ENCODE measurements at regions not wholly inside any gene's neighbourhood (a gene's known extent, or its start where the extent isn't known, plus 50 kb on each side); places are given as distances from the start of the nearest gene placed in this dataset.

DNA sequence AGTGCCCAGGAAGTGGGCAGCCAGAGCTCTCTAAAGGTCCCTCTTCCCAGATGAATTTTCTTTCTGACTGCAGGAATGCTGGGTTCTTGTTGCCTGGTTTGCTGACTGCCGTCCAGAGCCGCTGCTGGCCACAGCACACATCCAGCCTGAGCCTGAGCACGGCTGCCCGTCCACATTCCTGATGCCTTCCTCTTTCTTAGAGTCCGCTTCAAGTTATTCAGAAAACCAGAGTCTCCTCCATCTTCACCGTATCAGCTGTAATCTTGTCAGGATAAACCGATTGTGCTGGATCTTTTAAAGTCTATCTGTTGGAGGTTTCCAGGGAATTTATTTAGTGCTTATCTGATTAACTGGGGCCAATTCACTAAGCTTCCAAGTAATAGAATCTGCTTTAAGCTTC, 84.8 kb upstream of the BCAR3 start:
- TF ChIP-seq, protein P1, sequence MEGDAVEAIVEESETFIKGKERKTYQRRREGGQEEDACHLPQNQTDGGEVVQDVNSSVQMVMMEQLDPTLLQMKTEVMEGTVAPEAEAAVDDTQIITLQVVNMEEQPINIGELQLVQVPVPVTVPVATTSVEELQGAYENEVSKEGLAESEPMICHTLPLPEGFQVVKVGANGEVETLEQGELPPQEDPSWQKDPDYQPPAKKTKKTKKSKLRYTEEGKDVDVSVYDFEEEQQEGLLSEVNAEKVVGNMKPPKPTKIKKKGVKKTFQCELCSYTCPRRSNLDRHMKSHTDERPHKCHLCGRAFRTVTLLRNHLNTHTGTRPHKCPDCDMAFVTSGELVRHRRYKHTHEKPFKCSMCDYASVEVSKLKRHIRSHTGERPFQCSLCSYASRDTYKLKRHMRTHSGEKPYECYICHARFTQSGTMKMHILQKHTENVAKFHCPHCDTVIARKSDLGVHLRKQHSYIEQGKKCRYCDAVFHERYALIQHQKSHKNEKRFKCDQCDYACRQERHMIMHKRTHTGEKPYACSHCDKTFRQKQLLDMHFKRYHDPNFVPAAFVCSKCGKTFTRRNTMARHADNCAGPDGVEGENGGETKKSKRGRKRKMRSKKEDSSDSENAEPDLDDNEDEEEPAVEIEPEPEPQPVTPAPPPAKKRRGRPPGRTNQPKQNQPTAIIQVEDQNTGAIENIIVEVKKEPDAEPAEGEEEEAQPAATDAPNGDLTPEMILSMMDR (IDR thresholded peaks at IDR 0.05; ENCODE audit: low read depth, low read length): no peak
- TF ChIP-seq, protein P2, sequence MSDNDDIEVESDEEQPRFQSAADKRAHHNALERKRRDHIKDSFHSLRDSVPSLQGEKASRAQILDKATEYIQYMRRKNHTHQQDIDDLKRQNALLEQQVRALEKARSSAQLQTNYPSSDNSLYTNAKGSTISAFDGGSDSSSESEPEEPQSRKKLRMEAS (IDR thresholded peaks at IDR 0.05; ENCODE audit: low read depth, low read length): no peak
- TF ChIP-seq MYC (IDR thresholded peaks at IDR 0.05; ENCODE audit: low read depth, low read length): no peak
- no peak for TF ChIP-seq POLR2A (IDR thresholded peaks at IDR 0.05; ENCODE audit: extremely low read depth, insufficient read length)
- no peak overlapping the region for H3K4me3 ChIP-seq (ENCODE audit: low read depth, low read length)
- no peak for DNase-seq (ENCODE audit: low read depth)

GRCh38 chr1:93765099-93765498, 83.5 kb upstream of the BCAR3 start:
- TF ChIP-seq MYC (IDR thresholded peaks at IDR 0.05; ENCODE audit: low read depth, low read length) (no peak), POLR2A (IDR thresholded peaks at IDR 0.05; ENCODE audit: extremely low read depth, insufficient read length) (no peak)
- TF ChIP-seq, protein P1 (IDR thresholded peaks at IDR 0.05; ENCODE audit: low read depth, low read length): no peak
- TF ChIP-seq, protein P2 (IDR thresholded peaks at IDR 0.05; ENCODE audit: low read depth, low read length): no peak
- no peak for DNase-seq (ENCODE audit: low read depth)
- H3K4me3 ChIP-seq (ENCODE audit: low read depth, low read length): no peak overlapping the region

DNA sequence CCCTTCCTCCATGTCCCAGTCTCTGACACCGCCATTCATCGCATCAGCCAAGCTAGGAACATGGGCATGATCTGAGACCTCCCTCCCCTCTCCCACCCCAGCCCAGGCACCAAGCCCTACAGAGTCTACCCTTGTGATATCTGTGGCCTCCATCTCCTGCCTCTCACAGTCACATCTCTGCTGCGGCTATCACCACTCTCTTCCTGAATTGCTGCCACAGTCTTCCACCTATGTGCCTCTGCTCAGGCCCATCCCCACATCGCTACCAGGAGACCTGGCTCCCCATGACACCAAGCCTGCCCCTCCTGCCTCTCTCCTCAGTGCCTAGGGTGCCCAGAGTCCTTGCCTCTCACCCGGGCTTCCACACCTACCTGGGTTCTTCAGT, 82.7 kb upstream of the BCAR3 start:
- DNase-seq (ENCODE audit: low read depth): no peak
- TF ChIP-seq, protein P1 (IDR thresholded peaks at IDR 0.05; ENCODE audit: low read depth, low read length): no peak
- TF ChIP-seq MYC (IDR thresholded peaks at IDR 0.05; ENCODE audit: low read depth, low read length): no peak
- TF ChIP-seq, protein P2 (IDR thresholded peaks at IDR 0.05; ENCODE audit: low read depth, low read length): no peak
- TF ChIP-seq POLR2A (IDR thresholded peaks at IDR 0.05; ENCODE audit: extremely low read depth, insufficient read length): no peak
- no peak overlapping the region for H3K4me3 ChIP-seq (ENCODE audit: low read depth, low read length)

DNA sequence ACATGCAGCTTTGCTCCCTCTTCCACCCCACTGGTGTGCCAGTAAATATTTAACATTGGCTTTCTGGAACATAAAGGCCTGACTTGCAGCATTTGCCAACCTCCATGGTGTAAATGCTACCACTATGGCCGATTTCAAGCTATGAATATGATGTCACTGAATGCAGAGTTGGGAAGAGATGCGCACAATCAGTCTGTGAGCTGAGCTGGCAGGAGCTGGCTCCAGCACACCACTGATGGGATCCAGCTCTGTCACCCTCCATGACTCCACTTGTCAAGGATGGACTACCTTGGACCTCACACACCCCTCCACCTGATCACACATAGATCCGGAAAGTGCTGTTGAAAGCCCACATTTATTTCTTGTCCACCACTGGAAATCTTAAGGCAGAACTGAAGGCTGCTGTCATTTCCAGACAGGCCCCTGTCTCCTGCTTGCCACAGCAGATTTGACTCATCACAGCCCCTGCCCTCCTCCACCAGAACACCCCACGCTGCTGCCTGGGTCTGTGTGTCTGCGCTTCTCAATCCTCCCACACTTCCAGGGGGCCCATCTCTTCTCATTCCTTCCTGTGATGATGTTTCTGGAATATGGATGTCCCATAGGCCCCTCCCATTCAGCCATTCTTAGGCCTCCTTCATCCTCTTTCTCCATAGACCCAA, 82.2 kb upstream of the BCAR3 start:
- no peak for TF ChIP-seq MYC (IDR thresholded peaks at IDR 0.05; ENCODE audit: low read depth, low read length)
- no peak for TF ChIP-seq POLR2A (IDR thresholded peaks at IDR 0.05; ENCODE audit: extremely low read depth, insufficient read length)
- TF ChIP-seq, protein P2 (IDR thresholded peaks at IDR 0.05; ENCODE audit: low read depth, low read length): no peak
- no peak overlapping the region for H3K4me3 ChIP-seq (ENCODE audit: low read depth, low read length)

GRCh38 chr1:93758842-93759515, 77.3 kb upstream of the BCAR3 start:
- no peak overlapping the region for H3K4me3 ChIP-seq (ENCODE audit: low read depth, low read length)
- peak; percentile 81 for DNase-seq (ENCODE audit: low read depth)
- TF ChIP-seq, protein P2 (IDR thresholded peaks at IDR 0.05; ENCODE audit: low read depth, low read length): no peak
- TF ChIP-seq POLR2A (IDR thresholded peaks at IDR 0.05; ENCODE audit: extremely low read depth, insufficient read length): no peak
- TF ChIP-seq MYC (IDR thresholded peaks at IDR 0.05; ENCODE audit: low read depth, low read length): peak; percentile 35
- TF ChIP-seq, protein P1 (IDR thresholded peaks at IDR 0.05; ENCODE audit: low read depth, low read length): no peak

More for the DNA sequence above, 82.2 kb upstream of the BCAR3 start:
- DNase-seq (ENCODE audit: low read depth): no peak
